Activated T-cell treated with anti-CD3 and anti-CD28 coated beads for 24 hours (primary cell): ENCODE measurements at regions not wholly inside any gene's neighbourhood (a gene's known extent, or its start where the extent isn't known, plus 50 kb on each side); places are given as distances from the start of the nearest gene placed in this dataset.
"Not testable (repeated sequence)": the region's sequence is repeated elsewhere in the genome, so short reads cannot be mapped to it uniquely, and the experiment has no call there.

Experiments
- DNase-seq: peaks from one replicate; pipeline ENCODE4 v3.0.0-alpha.2; 2020; ENCODE audit warnings: low read depth

- DNase-seq, result no peak
Observed at GRCh38 chr5:57948091-57948490, 465.5 kb upstream of the ACTBL2 start.

DNA sequence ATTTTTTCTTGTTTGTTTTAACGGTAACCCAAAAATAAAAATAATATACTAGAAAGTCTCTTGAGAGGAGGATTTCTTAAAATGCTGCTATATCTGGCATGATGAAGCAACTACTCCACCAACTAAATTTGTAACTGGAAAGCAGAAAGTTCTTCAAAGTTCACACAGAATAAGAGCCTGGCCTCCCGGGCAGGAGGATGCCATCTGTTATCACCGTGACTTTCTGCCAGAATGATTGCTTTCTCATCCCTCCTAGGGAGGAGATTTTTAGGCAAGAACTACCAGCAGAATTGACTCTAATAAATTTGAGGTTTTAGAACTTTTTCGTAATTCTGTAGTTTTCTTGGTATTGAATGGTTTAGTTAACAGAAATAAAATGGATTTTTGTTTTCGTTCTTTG is 464.6 kb upstream of the ACTBL2 start:
- DNase-seq, result no peak

GRCh38 chr5:57940879-57941278 is 458.3 kb upstream of the ACTBL2 start:
- DNase-seq, result no peak

DNA sequence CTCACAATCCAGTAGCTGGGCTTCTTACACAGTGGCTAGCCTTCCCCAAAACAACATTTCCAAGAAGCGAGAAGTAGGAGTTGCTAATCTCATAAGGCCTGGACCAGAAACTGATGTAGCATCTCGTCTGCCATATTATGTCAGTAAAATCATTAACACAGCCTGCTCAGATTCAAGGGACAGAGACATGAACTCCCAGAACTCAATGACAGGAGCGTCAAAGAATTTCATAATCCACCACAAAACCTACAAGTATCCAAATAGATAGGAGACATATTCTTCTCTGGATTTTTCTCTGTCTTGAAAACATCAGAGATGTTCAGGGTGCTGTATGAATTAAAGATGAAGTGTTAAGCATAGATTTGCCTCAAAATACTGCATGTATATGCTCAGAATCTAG is 457.6 kb upstream of the ACTBL2 start:
- DNase-seq, result no peak

GRCh38 chr5:57939771-57940170 is 457.2 kb upstream of the ACTBL2 start:
- no peak for DNase-seq

DNA sequence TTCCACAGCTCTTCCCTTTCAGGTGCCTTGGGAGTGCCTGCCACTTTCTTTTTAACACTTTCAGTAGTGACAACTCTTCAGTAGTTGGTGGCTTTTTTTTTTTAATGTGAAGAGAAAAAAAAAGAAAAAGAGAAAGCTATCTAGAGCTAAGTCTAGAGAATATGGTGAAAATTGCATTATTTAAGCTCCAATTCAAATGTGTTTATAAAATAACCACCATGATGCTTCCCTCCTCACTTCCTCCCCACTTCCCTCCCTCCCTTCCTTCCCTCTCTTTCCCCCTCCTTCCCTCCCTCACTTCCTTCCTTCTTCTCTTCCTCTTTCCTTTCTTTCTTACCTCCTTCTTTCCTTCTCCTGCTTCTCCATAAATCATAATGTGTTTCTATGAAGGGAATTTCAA is 456.7 kb upstream of the ACTBL2 start:
- no peak for DNase-seq

GRCh38 chr5:57938174-57938557 is 455.6 kb upstream of the ACTBL2 start:
- no peak for DNase-seq

GRCh38 chr5:57937501-57938173 is 455.0 kb upstream of the ACTBL2 start:
- DNase-seq, result no peak

DNA sequence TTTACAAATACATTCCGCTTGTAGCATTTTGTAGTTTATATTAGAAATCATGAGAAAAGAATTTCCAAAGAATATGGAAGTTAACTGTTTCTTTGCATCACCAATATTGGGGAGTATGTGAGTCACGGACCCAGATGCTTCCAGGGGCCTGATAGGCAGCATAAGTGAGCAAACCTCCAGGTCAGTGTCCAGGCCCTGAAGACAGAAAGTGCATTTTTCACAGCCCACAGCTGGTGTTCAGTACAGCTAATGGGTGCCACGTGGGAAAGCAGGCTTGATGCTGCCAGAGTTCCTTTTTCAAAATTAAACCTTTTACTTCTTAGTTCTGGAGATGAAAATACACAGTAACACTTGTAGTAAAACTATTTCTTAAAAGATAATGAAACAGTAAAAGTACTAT is 454.4 kb upstream of the ACTBL2 start:
- no peak for DNase-seq

- no peak for DNase-seq
Observed at GRCh38 chr5:57932761-57933160, 450.1 kb upstream of the ACTBL2 start.

DNA sequence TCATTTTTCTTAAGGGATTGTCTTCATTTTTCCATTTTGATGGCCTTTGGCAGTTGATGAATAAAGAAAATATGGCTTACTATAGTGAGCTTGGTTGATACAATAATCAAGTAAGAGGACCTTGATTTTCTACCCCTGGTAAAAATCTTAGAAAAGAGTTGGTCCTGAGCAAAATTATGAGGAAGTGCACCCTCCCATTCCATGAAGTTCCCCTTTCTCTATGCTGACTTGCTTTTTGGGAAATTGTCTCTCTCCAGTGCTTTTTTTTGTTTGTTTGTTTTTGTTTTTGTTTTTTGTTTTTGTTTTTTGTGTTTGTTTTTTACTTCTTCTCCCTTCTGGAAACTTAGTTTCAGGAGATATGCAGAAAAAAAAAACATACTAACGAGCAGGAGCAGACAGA is 449.2 kb upstream of the ACTBL2 start:
- no peak for DNase-seq

DNA sequence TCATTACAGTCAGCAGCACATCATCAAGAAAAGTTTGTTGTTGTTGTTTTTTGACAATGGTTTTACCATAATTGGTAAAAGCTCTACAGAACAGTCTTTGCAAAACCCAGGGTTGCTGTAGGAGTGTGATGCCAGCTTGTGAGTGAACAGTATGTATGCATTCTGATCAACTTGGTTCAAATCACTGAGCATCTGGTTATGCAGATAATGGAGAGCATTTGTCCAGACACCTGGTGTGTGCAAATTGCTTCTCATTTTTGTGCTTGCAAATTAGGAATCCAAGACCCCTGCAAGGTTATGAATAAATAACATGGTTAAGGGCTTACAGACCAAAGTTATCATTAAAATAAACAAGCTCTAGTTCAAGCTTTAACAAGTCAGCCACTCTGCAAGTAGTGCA is 448.7 kb upstream of the ACTBL2 start:
- no peak for DNase-seq

- DNase-seq, result no peak
Observed at GRCh38 chr5:57929271-57929670, 446.7 kb upstream of the ACTBL2 start.

- DNase-seq, result not testable (repeated sequence)
Observed at GRCh38 chr5:57923094-57923493, 440.5 kb upstream of the ACTBL2 start.

GRCh38 chr5:57917004-57917403 is 434.4 kb upstream of the ACTBL2 start:
- DNase-seq, result no peak

DNA sequence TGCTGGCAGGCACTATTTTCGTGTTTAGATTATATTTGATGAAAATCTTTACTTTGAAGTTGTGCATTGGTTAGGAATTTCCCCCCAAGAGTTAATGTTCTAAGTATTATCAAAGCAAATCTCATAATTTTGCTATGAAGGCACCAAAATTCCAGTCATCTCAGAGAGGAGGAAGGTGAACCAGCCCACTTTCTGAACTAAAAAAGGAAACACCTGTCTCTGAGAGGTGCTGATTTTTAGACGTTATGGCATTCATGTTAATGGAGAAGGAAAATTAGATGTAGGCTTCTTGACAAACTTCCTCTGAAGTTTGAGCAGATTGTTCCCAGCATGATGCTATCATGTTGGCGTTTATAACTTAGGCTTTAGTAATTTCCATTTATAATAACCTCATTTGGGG is 432.9 kb upstream of the ACTBL2 start:
- DNase-seq, result no peak

DNA sequence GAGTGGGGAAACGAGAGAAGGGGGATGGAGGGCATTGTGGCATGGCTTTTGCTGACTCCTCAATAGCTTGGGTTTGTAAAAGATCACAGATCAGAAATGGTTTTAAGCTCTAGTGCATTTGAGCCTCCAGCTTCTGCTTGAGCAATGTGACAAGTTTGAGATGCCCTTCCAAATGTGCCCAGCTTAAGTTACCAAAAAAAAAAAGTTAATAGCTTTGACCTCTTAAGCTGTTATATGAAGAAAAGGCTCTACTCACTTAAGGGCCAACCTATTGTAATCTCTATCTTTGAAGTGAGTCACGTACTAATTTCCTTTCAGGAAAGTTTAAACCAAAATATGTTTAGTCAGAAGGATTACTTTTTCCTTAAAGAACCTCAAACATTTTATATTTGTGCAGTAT is 428.8 kb upstream of the ACTBL2 start:
- no peak for DNase-seq

DNA sequence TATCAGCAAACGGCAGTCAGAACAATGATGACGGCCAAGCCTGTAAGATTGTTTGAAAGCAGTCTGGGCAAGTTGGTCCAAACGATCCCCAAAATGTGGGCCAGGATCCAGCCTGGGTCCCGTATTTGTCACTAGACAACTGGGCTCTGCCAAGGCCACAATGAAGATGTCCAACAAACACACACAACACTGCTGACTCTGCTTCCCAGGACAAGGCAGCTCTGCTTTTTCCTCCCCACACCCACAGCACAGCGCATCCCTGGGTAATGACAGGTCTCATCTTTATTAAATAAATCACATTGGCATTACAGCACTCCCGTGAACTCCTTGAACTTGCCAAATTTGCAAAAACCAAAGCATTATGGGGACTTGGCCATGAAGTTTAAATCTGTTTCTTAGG is 424.1 kb upstream of the ACTBL2 start:
- DNase-seq, result no peak

DNA sequence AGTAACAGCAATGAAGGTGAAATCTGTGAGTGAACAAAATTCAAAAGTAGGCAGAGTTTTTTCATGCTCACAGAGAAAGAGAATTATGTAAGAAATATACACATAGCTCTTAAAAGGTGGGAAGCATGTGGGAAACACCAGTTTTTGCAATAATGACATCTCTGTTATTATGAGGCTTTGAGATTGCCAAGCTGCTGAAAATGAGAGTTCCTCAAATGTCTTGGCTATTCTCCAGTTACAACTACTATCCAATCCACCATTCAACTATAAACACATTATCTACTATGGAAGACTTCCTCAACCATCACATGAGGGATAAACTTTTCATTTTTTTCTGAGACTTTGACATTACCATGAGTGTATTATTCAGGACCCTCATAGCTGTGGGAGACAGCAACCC is 420.8 kb upstream of the ACTBL2 start:
- DNase-seq, result no peak

DNA sequence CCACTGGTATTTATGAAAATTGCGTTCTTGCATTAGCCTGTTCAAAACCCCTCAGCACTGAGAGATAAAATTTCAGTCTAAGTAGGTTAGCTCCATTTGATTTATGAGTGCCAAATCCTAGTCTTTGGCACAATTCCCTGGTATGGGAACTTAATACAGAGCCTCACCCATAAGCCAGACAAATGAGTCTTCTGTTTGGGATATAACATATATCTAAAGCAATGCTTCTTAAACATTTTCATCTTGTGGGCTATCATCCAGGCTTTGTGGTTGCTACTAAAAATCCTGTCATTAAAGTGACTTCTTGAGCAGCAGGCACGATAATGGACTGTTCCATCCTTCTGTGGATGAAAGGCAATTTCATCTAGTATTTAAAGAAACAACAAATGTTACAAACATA is 419.5 kb upstream of the ACTBL2 start:
- no peak for DNase-seq

- no peak for DNase-seq
Observed at GRCh38 chr5:57900381-57900944, 417.9 kb upstream of the ACTBL2 start.

DNA sequence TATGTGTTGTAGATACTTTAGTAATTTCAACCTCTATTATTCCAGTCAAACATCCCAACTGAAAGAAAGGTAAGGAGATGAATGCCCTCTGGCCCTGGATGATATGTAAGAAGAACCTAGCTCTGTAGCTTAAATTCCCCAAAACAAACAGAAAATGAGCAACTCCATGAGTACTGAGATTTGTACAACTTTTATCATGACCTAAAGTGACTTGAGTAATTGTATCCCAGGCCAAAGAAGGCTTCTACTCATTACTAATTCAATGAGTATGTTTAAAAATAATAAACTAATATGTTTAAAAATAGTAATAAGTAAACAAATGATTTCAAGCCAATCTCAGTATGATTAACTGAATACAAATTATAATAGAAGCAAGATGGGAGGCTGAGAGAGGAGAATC is 414.0 kb upstream of the ACTBL2 start:
- DNase-seq, result no peak

- DNase-seq, result no peak
Observed at GRCh38 chr5:57895766-57896165, 413.2 kb upstream of the ACTBL2 start.

DNA sequence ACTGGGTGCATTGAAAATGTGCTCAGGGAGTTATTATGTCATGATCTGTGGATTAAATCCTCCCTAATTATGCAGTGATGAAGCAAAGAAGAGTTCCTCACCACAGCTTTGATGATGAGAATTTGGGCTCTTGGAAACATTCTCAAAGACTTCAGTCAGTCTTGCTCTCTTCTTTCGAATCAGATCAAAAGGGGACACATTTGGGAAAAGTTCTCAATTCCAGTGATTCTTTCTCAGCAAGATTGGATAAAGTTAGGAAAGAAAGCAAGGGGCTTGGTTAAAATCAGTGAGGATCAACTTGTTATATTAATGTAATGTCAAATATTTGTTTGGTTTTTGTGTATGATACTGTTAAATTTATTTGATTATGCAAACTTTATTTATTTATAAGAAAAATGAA is 411.3 kb upstream of the ACTBL2 start:
- no peak for DNase-seq
